SK-N-SH (cell line): ENCODE measurements at regions not wholly inside any gene's neighbourhood (a gene's known extent, or its start where the extent isn't known, plus 50 kb on each side); places are given as distances from the start of the nearest gene placed in this dataset.

Source experiments
- CTCF ChIA-PET: fragments of 300-600, 350-600 bp; formaldehyde crosslinking; extraction: SDS; loops from one replicate; lab custom pipeline; 2021; lab: Yijun Ruan, JAX
- POLR2A ChIA-PET: fragments of 350-600 bp; sonication (Branson Sonifier 250); formaldehyde crosslinking; extraction: SDS; loops from one replicate; lab custom pipeline; 2020; ENCODE audit warnings: antibody characterized with exemption, inconsistent platforms; lab: Yijun Ruan, JAX
- DNase-seq: peaks from one replicate; pipeline ENCODE4 v3.0.0; 2012
- H2AFZ ChIP-seq: fragments of 200-600 bp; sonication (generic); 2 replicates; pipeline ENCODE4 v1.8.1; 2016; ENCODE audit warnings: antibody characterized with exemption, mild to moderate bottlenecking, low read depth
- H3F3A ChIP-seq: fragments of 200-600 bp; sonication (generic); replicated peaks from 2 replicates; pipeline ENCODE3; 2016; ENCODE audit warnings: antibody characterized with exemption, mild to moderate bottlenecking; ENCODE audit not compliant: insufficient read depth
- H3K27ac ChIP-seq, 2 experiments: fragments of 200-500 bp in 1 of 2; fragments of 200-600 bp in 1 of 2; sonication (Bioruptor generic) in 1 of 2; sonication (generic), shearing (Covaris generic) in 1 of 2; 2 replicates each; pipeline versions ENCODE4 v1.5.1 to v1.6.1; 2014 to 2016; ENCODE audit warnings: low read depth in 2 of 2, inconsistent platforms in 1 of 2, low read length in 1 of 2, mild to moderate bottlenecking in 1 of 2, mixed read lengths in 1 of 2
- H3K27me3 ChIP-seq: fragments of 200-600 bp; sonication (generic), shearing (Covaris generic); 2 replicates; pipeline ENCODE4 v1.6.1; 2016; ENCODE audit warnings: mixed run types; ENCODE audit not compliant: insufficient read depth
- H3K36me3 ChIP-seq, 2 experiments: fragments of 200-500 bp in 1 of 2; fragments of 200-600 bp in 1 of 2; sonication (Bioruptor generic) in 1 of 2; sonication (generic) in 1 of 2; replicated peaks in 1 of 2; 2 replicates each; pipeline versions ENCODE3 to v1.5.1; 2014 to 2016; ENCODE audit warnings: low read length in 1 of 2, mild to moderate bottlenecking in 1 of 2; ENCODE audit not compliant: insufficient read depth in 2 of 2, control insufficient read depth in 1 of 2
- H3K4me1 ChIP-seq, 2 experiments: fragments of 200-500 bp in 1 of 2; fragments of 200-600 bp in 1 of 2; sonication (Bioruptor generic) in 1 of 2; sonication (generic), shearing (Covaris generic) in 1 of 2; 2 replicates each; pipeline versions ENCODE4 v1.5.1 to v1.6.1; 2014 to 2016; ENCODE audit warnings: low read depth in 1 of 2, low read length in 1 of 2, mixed run types in 1 of 2; ENCODE audit not compliant: insufficient read depth in 2 of 2, control insufficient read depth in 1 of 2
- H3K4me2 ChIP-seq: fragments of 200-600 bp; sonication (generic), shearing (Covaris generic); 2 replicates; pipeline ENCODE4 v1.6.1; 2017; ENCODE audit warnings: mixed run types
- H3K4me3 ChIP-seq, 2 experiments: fragments of 200-500 bp in 1 of 2; fragments of 200-600 bp in 1 of 2; sonication (Bioruptor generic) in 1 of 2; sonication (generic), shearing (Covaris generic) in 1 of 2; 2 replicates each; pipeline versions ENCODE4 v1.5.1 to v1.8.1; 2014 to 2016; ENCODE audit warnings: low read depth in 2 of 2, inconsistent platforms in 1 of 2, low read length in 1 of 2, mild to moderate bottlenecking in 1 of 2, mixed read lengths in 1 of 2, moderate library complexity in 1 of 2
- H3K79me2 ChIP-seq: fragments of 200-600 bp; sonication (generic); 2 replicates; pipeline ENCODE4 v1.8.1; 2017; ENCODE audit warnings: mild to moderate bottlenecking; ENCODE audit not compliant: insufficient read depth
- H3K9ac ChIP-seq: fragments of 200-600 bp; sonication (generic); 2 replicates; pipeline ENCODE4 v1.6.1; 2017; ENCODE audit warnings: mixed run types
- H3K9me2 ChIP-seq: fragments of 200-600 bp; sonication (generic); 2 replicates; pipeline ENCODE4 v1.6.1; 2017; ENCODE audit warnings: mixed run types
- H3K9me3 ChIP-seq: fragments of 200-600 bp; sonication (generic); 2 replicates; pipeline ENCODE4 v1.6.1; 2017; ENCODE audit warnings: mixed run types, mild to moderate bottlenecking, moderate library complexity
- H4K20me1 ChIP-seq: fragments of 200-600 bp; sonication (generic); 2 replicates; pipeline ENCODE4 v1.6.1; 2017; ENCODE audit warnings: mild to moderate bottlenecking, mixed run types; ENCODE audit not compliant: insufficient read depth
- CTCF ChIP-seq: fragments of 200-600 bp; sonication (generic); IDR thresholded peaks from 2 replicates; pipeline ENCODE4 v1.6.1; 2017; ENCODE audit warnings: antibody characterized with exemption, mild to moderate bottlenecking, moderate library complexity
- EP300 ChIP-seq, 2 experiments: IDR thresholded peaks; 2 replicates each; pipeline versions ENCODE4 v1.4.0 to v1.6.1; 2012; ENCODE audit warnings: borderline replicate concordance in 1 of 2, low read depth in 1 of 2, low read length in 1 of 2
- FOXJ3 ChIP-seq: sonication (generic); formaldehyde crosslinking; IDR thresholded peaks from 2 replicates; pipeline ENCODE4 v1.5.1; 2020; ENCODE audit warnings: mild to moderate bottlenecking, missing genetic modification reagents
- FOXM1 ChIP-seq: IDR thresholded peaks from 2 replicates; pipeline ENCODE4 v1.4.0; 2012; ENCODE audit warnings: low read depth, mild to moderate bottlenecking
- GABPA ChIP-seq: IDR thresholded peaks from 2 replicates; pipeline ENCODE4 v1.4.0; 2012; ENCODE audit warnings: low read depth, mild to moderate bottlenecking
- MXI1 ChIP-seq: IDR thresholded peaks from 2 replicates; pipeline ENCODE4 v1.6.1; 2012; ENCODE audit warnings: mild to moderate bottlenecking, low read depth, low read length, improper control_type of control experiment
- POLR2AphosphoS5 ChIP-seq: IDR thresholded peaks from 2 replicates; pipeline ENCODE4 v1.6.1; 2012; ENCODE audit warnings: low read depth, low read length
- RCOR1 ChIP-seq: fragments of 150-350 bp; IDR thresholded peaks from 2 replicates; pipeline ENCODE4 v1.6.1; 2017; ENCODE audit warnings: antibody characterized with exemption, low read length
- TAF1 ChIP-seq: IDR thresholded peaks from 2 replicates; pipeline ENCODE4 v1.6.1; 2012; ENCODE audit warnings: low read depth, mild to moderate bottlenecking, low read length, moderate library complexity, borderline replicate concordance
- TCF12 ChIP-seq: IDR thresholded peaks from 2 replicates; pipeline ENCODE4 v1.4.0; 2012
- TEAD4 ChIP-seq: IDR thresholded peaks from 2 replicates; pipeline ENCODE4 v1.4.0; 2012; ENCODE audit warnings: mild to moderate bottlenecking, borderline replicate concordance; ENCODE audit not compliant: insufficient read depth
- WGBS: methylation state at CpG from one replicate; pipeline ENCODE4 v1.1.6; 2017; ENCODE audit warnings: low lambda C conversion rate; 5-methylcytosine and 5-hydroxymethylcytosine counted together
- TF ChIP-seq, protein P1 (sequence below): IDR thresholded peaks from 2 replicates; pipeline ENCODE4 v1.4.0; 2012; ENCODE audit warnings: low read depth
- TF ChIP-seq, protein P2 (sequence below): IDR thresholded peaks from 2 replicates; pipeline ENCODE4 v1.6.1; 2012; ENCODE audit warnings: mild to moderate bottlenecking, low read depth, low read length, moderate library complexity

- H3K27me3 ChIP-seq = no peaks in the 10 kb centered on the region
- 6% methylated on average over 2 of the region's 2 CpGs for WGBS
Observed at GRCh38 chr4:135684001-135684400, 1482.4 kb upstream of the PABPC4L start.

More at GRCh38 chr4:135684001-135684400, 1482.4 kb upstream of the PABPC4L start:
- Histone ChIP-seq H3K36me3 (no peaks in the 10 kb centered on the region), H3K27ac (no peak overlapping the region), H3K79me2 (no peaks in the 10 kb centered on the region), H4K20me1 (no peaks in the 10 kb centered on the region), H3K4me2 (no peak overlapping the region), H3K4me1 (no peaks in the 10 kb centered on the region), H3K4me3 (no peak overlapping the region), H3K9me3 (no peaks in the 10 kb centered on the region), H2AFZ (no peak overlapping the region), H3F3A (no peaks in the 10 kb centered on the region), H3K9me2 (no peaks in the 10 kb centered on the region), H3K9ac (no peak overlapping the region)
- ChIA-PET POLR2A (no interaction called here), CTCF (no interaction called here)
- no peak for TF ChIP-seq POLR2AphosphoS5
- TF ChIP-seq FOXM1 = no peak
- TF ChIP-seq FOXJ3 = no peak
- TF ChIP-seq TAF1 = no peak
- TF ChIP-seq CTCF = no peak
- TF ChIP-seq MXI1 = no peak
- no peak for TF ChIP-seq RCOR1
- TF ChIP-seq GABPA = no peak
- TF ChIP-seq TEAD4 = no peak
- TF ChIP-seq, protein P1, sequence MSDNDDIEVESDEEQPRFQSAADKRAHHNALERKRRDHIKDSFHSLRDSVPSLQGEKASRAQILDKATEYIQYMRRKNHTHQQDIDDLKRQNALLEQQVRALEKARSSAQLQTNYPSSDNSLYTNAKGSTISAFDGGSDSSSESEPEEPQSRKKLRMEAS = no peak
- TF ChIP-seq, protein P2, sequence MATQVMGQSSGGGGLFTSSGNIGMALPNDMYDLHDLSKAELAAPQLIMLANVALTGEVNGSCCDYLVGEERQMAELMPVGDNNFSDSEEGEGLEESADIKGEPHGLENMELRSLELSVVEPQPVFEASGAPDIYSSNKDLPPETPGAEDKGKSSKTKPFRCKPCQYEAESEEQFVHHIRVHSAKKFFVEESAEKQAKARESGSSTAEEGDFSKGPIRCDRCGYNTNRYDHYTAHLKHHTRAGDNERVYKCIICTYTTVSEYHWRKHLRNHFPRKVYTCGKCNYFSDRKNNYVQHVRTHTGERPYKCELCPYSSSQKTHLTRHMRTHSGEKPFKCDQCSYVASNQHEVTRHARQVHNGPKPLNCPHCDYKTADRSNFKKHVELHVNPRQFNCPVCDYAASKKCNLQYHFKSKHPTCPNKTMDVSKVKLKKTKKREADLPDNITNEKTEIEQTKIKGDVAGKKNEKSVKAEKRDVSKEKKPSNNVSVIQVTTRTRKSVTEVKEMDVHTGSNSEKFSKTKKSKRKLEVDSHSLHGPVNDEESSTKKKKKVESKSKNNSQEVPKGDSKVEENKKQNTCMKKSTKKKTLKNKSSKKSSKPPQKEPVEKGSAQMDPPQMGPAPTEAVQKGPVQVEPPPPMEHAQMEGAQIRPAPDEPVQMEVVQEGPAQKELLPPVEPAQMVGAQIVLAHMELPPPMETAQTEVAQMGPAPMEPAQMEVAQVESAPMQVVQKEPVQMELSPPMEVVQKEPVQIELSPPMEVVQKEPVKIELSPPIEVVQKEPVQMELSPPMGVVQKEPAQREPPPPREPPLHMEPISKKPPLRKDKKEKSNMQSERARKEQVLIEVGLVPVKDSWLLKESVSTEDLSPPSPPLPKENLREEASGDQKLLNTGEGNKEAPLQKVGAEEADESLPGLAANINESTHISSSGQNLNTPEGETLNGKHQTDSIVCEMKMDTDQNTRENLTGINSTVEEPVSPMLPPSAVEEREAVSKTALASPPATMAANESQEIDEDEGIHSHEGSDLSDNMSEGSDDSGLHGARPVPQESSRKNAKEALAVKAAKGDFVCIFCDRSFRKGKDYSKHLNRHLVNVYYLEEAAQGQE = no peak
- TF ChIP-seq EP300 (IDR thresholded peaks at IDR 0.05; ENCODE audit: borderline replicate concordance in 1 of 2, low read depth in 1 of 2, low read length in 1 of 2) = no peak
- TF ChIP-seq TCF12 = no peak
- DNase-seq = no peak
